WTC11 (cell line): ENCODE measurements at regions not wholly inside any gene's neighbourhood (a gene's known extent, or its start where the extent isn't known, plus 50 kb on each side); places are given as distances from the start of the nearest gene placed in this dataset.

Experiments used
- ATF3 ChIP-seq: sonication (generic); formaldehyde crosslinking; conservative IDR thresholded peaks from 2 replicates; pipeline ENCODE4 v1.8.1; 2022; ENCODE audit warnings: mild to moderate bottlenecking, missing genetic modification reagents
- CTCF ChIP-seq: fragments of 200-600 bp; IDR thresholded peaks from 2 replicates; pipeline ENCODE4 v1.8.0; 2022; ENCODE audit warnings: antibody characterized with exemption
- NR1H2 ChIP-seq: sonication (generic); formaldehyde crosslinking; IDR thresholded peaks from 2 replicates; pipeline ENCODE4 v1.9.0; 2021; ENCODE audit warnings: mild to moderate bottlenecking, moderate library complexity, missing genetic modification reagents
- SMAD4 ChIP-seq: sonication (generic); formaldehyde crosslinking; IDR thresholded peaks from 2 replicates; pipeline ENCODE4 v1.8.0; 2022; ENCODE audit warnings: mild to moderate bottlenecking, missing genetic modification reagents

GRCh38 chr2:144931480-144931879 lies 411.6 kb upstream of the ZEB2 start:
- TF ChIP-seq NR1H2 (no peak), CTCF (no peak), ATF3 (no peak), SMAD4 (CRISPR knock-in tag) (no peak)
